PFSK-1 (cell line): ENCODE measurements at regions not wholly inside any gene's neighbourhood (a gene's known extent, or its start where the extent isn't known, plus 50 kb on each side); places are given as distances from the start of the nearest gene placed in this dataset.

Experiments
- FOXP2 ChIP-seq: optimal IDR thresholded peaks from 2 replicates; pipeline ENCODE3; 2011; ENCODE audit warnings: borderline replicate concordance, control low read depth, inconsistent platforms; ENCODE audit not compliant: insufficient read depth; ENCODE audit errors: extremely low read length, extremely low read depth
- POLR2AphosphoS5 ChIP-seq: IDR thresholded peaks from 2 replicates; pipeline ENCODE4 v1.6.1; 2012; ENCODE audit warnings: low read depth, mild to moderate bottlenecking, control low read depth, low read length, moderate library complexity
- REST ChIP-seq, 2 experiments: IDR thresholded peaks; 2 replicates each; pipeline versions ENCODE4 v1.6.1 to v1.8.0; 2011 to 2012; ENCODE audit warnings: low read depth in 2 of 2, low read length in 2 of 2, control low read depth in 1 of 2, inconsistent platforms in 1 of 2, mild to moderate bottlenecking in 1 of 2, moderate library complexity in 1 of 2; ENCODE audit not compliant: insufficient read depth in 1 of 2
- SIN3A ChIP-seq: IDR thresholded peaks from 2 replicates; pipeline ENCODE4 v1.6.1; 2012; ENCODE audit warnings: mild to moderate bottlenecking, low read length, moderate library complexity, borderline replicate concordance; ENCODE audit not compliant: insufficient read depth
- TAF1 ChIP-seq: IDR thresholded peaks from 2 replicates; pipeline ENCODE4 v1.6.1; 2012; ENCODE audit warnings: low read length, control low read depth, borderline replicate concordance; ENCODE audit not compliant: insufficient read depth

DNA sequence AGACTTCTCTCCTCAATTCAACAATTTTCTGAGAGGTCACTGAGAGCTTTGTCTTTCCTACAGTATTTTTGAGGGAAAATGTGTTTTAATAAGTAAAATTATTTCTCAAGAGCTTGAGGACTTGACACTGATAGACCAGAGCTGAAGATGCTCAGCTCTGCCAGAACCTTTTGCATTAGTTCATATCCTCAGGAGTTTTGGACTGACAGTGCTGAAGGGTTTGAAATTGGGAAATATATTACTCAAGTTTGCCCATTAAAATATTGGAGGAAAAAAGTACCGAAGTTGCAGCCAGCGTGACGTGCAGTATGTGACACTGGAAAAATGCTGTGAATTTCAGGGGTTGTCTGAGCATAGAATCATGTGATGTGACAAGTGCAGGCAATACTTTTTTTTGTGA lies 346.6 kb upstream of the DPYD start:
- no peak for TF ChIP-seq REST (IDR thresholded peaks at IDR 0.05; ENCODE audit: insufficient read depth in 1 of 2, low read depth in 2 of 2, low read length in 2 of 2)
- no peak for TF ChIP-seq FOXP2
- TF ChIP-seq SIN3A = no peak

GRCh38 chr1:98264727-98265126 lies 343.9 kb upstream of the DPYD start:
- TF ChIP-seq POLR2AphosphoS5 (no peak), SIN3A (no peak), TAF1 (no peak), FOXP2 (no peak), REST (IDR thresholded peaks at IDR 0.05; ENCODE audit: insufficient read depth in 1 of 2, low read depth in 2 of 2, low read length in 2 of 2) (no peak)

- TF ChIP-seq REST (IDR thresholded peaks at IDR 0.05; ENCODE audit: insufficient read depth in 1 of 2, low read depth in 2 of 2, low read length in 2 of 2) (no peak), TAF1 (no peak), POLR2AphosphoS5 (no peak), FOXP2 (no peak), SIN3A (no peak)
These were observed 340.0 kb upstream of the DPYD start for GRCh38 chr1:98260839-98261238.

DNA sequence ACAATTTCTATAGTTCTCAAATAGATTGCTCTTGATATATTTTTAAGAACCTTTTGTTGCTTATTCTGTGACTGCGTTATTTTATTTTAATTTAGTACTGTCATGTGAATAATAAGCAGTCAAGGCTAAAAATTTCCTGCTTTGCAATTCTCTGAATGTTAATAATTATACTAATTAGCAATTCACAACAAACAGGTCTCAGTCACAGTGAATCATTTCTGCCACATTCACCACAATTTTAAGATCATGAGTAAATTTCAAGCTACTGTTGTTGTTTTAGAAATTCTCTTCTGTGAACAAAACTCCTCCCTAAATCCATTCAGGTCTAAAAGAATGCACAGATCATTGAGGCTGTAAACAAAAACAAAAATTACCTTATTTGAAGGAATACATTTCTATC lies 339.6 kb upstream of the DPYD start:
- no peak for TF ChIP-seq POLR2AphosphoS5

GRCh38 chr1:98256700-98257099 lies 335.9 kb upstream of the DPYD start:
- TF ChIP-seq REST (IDR thresholded peaks at IDR 0.05; ENCODE audit: insufficient read depth in 1 of 2, low read depth in 2 of 2, low read length in 2 of 2) (no peak), FOXP2 (no peak), SIN3A (no peak), POLR2AphosphoS5 (no peak), TAF1 (no peak)
